ENCODE measurements at regions not wholly inside any gene's neighbourhood (a gene's known extent, or its start where the extent isn't known, plus 50 kb on each side); places are given as distances from the start of the nearest gene placed in this dataset.

- no peak for TF ChIP-seq EZH2 (IDR thresholded peaks at IDR 0.05; ENCODE audit: borderline replicate concordance, low read length)
- Histone ChIP-seq H3F3A (ENCODE audit: insufficient read depth, low read length) (no peaks in the 10 kb centered on the region), H4K20me1 (ENCODE audit: insufficient read depth, low read length) (no peaks in the 10 kb centered on the region), H3K4me1 (ENCODE audit: insufficient read depth, low read length, severe bottlenecking) (no peaks in the 10 kb centered on the region), H3K4me2 (ENCODE audit: low read length) (no peak overlapping the region), H3K27ac (ENCODE audit: low read depth, low read length, poor library complexity, severe bottlenecking) (no peak overlapping the region), H3K36me3 (ENCODE audit: insufficient read depth, low read length) (no peaks in the 10 kb centered on the region), H2AFZ (ENCODE audit: low read length) (no peak overlapping the region), H3K9me3 (ENCODE audit: low read length) (no peaks in the 10 kb centered on the region), H3K4me3 (ENCODE audit: low read depth, low read length, poor library complexity, severe bottlenecking) (no peak overlapping the region), H3K79me2 (ENCODE audit: insufficient read depth, low read length) (no peaks in the 10 kb centered on the region), H3K27me3 (ENCODE audit: insufficient read depth, low read length) (no peaks in the 10 kb centered on the region), H3K9me2 (ENCODE audit: low read depth, low read length) (no peaks in the 10 kb centered on the region), H3K9ac (ENCODE audit: low read length) (no peak overlapping the region)
Observed at GRCh38 chr2:212628586-212628985, 90.0 kb upstream of the ERBB4 start.

GRCh38 chr2:212626371-212626918 lies 87.8 kb upstream of the ERBB4 start:
- Histone ChIP-seq H3K4me3 (ENCODE audit: low read depth, low read length, poor library complexity, severe bottlenecking) (no peak overlapping the region), H2AFZ (ENCODE audit: low read length) (no peak overlapping the region), H3K27me3 (ENCODE audit: insufficient read depth, low read length) (no peaks in the 10 kb centered on the region), H3K79me2 (ENCODE audit: insufficient read depth, low read length) (no peaks in the 10 kb centered on the region), H3K9me2 (ENCODE audit: low read depth, low read length) (no peaks in the 10 kb centered on the region), H3F3A (ENCODE audit: insufficient read depth, low read length) (no peaks in the 10 kb centered on the region), H3K4me2 (ENCODE audit: low read length) (no peak overlapping the region), H4K20me1 (ENCODE audit: insufficient read depth, low read length) (no peaks in the 10 kb centered on the region), H3K27ac (ENCODE audit: low read depth, low read length, poor library complexity, severe bottlenecking) (no peak overlapping the region), H3K9me3 (ENCODE audit: low read length) (no peaks in the 10 kb centered on the region), H3K36me3 (ENCODE audit: insufficient read depth, low read length) (no peaks in the 10 kb centered on the region), H3K9ac (ENCODE audit: low read length) (no peak overlapping the region), H3K4me1 (ENCODE audit: insufficient read depth, low read length, severe bottlenecking) (no peaks in the 10 kb centered on the region)
- TF ChIP-seq, protein P1, sequence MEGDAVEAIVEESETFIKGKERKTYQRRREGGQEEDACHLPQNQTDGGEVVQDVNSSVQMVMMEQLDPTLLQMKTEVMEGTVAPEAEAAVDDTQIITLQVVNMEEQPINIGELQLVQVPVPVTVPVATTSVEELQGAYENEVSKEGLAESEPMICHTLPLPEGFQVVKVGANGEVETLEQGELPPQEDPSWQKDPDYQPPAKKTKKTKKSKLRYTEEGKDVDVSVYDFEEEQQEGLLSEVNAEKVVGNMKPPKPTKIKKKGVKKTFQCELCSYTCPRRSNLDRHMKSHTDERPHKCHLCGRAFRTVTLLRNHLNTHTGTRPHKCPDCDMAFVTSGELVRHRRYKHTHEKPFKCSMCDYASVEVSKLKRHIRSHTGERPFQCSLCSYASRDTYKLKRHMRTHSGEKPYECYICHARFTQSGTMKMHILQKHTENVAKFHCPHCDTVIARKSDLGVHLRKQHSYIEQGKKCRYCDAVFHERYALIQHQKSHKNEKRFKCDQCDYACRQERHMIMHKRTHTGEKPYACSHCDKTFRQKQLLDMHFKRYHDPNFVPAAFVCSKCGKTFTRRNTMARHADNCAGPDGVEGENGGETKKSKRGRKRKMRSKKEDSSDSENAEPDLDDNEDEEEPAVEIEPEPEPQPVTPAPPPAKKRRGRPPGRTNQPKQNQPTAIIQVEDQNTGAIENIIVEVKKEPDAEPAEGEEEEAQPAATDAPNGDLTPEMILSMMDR (IDR thresholded peaks at IDR 0.05; ENCODE audit: low read length), result no peak
- TF ChIP-seq EZH2 (IDR thresholded peaks at IDR 0.05; ENCODE audit: borderline replicate concordance, low read length), result no peak

DNA sequence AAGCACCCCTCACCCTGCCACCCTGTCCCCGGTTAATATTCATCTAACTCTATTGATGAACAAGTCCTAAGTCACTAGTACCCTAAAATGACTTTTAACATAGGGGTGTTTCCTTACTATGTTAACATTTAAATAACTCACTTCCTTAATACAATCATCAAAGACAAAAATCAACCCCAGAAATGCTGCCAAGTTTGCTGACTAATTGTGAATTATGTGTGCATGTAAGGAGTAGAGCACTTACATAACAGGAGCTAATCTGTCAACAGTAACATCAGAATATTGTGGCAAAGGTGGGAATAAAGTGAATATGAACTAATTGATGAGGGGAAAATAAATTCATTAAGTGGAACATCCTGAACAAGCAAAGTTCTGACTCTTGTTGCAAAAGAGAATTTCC lies 81.4 kb upstream of the ERBB4 start:
- no peak overlapping the region for H3K4me2 ChIP-seq (ENCODE audit: low read length)

More for the DNA sequence above, 81.4 kb upstream of the ERBB4 start:
- Histone ChIP-seq H3K36me3 (ENCODE audit: insufficient read depth, low read length) (no peaks in the 10 kb centered on the region), H3K27ac (ENCODE audit: low read depth, low read length, poor library complexity, severe bottlenecking) (no peak overlapping the region), H2AFZ (ENCODE audit: low read length) (no peak overlapping the region), H3K4me3 (ENCODE audit: low read depth, low read length, poor library complexity, severe bottlenecking) (no peak overlapping the region), H3F3A (ENCODE audit: insufficient read depth, low read length) (no peaks in the 10 kb centered on the region), H3K27me3 (ENCODE audit: insufficient read depth, low read length) (no peaks in the 10 kb centered on the region), H3K9me2 (ENCODE audit: low read depth, low read length) (no peaks in the 10 kb centered on the region), H3K9me3 (ENCODE audit: low read length) (no peaks in the 10 kb centered on the region), H3K79me2 (ENCODE audit: insufficient read depth, low read length) (no peaks in the 10 kb centered on the region), H3K9ac (ENCODE audit: low read length) (no peak overlapping the region), H4K20me1 (ENCODE audit: insufficient read depth, low read length) (no peaks in the 10 kb centered on the region), H3K4me1 (ENCODE audit: insufficient read depth, low read length, severe bottlenecking) (no peaks in the 10 kb centered on the region)
- TF ChIP-seq EZH2 (IDR thresholded peaks at IDR 0.05; ENCODE audit: borderline replicate concordance, low read length), result no peak
- TF ChIP-seq, protein P1 (IDR thresholded peaks at IDR 0.05; ENCODE audit: low read length), result no peak
